ENCODE measurements at regions not wholly inside any gene's neighbourhood (a gene's known extent, or its start where the extent isn't known, plus 50 kb on each side); places are given as distances from the start of the nearest gene placed in this dataset.

GRCh38 chr7:142414915-142415314, 157.1 kb upstream of the PRSS58 start:
- no peak overlapping the region for H3K4me3 ChIP-seq (ENCODE audit: low read depth in 1 of 2, low read length in 1 of 2)
- TF ChIP-seq, protein P1, sequence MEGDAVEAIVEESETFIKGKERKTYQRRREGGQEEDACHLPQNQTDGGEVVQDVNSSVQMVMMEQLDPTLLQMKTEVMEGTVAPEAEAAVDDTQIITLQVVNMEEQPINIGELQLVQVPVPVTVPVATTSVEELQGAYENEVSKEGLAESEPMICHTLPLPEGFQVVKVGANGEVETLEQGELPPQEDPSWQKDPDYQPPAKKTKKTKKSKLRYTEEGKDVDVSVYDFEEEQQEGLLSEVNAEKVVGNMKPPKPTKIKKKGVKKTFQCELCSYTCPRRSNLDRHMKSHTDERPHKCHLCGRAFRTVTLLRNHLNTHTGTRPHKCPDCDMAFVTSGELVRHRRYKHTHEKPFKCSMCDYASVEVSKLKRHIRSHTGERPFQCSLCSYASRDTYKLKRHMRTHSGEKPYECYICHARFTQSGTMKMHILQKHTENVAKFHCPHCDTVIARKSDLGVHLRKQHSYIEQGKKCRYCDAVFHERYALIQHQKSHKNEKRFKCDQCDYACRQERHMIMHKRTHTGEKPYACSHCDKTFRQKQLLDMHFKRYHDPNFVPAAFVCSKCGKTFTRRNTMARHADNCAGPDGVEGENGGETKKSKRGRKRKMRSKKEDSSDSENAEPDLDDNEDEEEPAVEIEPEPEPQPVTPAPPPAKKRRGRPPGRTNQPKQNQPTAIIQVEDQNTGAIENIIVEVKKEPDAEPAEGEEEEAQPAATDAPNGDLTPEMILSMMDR (IDR thresholded peaks at IDR 0.05), result no peak
- no peaks in the 10 kb centered on the region for H3K36me3 ChIP-seq
- peaks cover 0 to 3% of the 10 kb centered on the region in 2 experiments for H3K4me1 ChIP-seq (ENCODE audit: control insufficient read depth in 1 of 2, insufficient read depth in 1 of 2, low read depth in 1 of 2, low read length in 1 of 2)
- no peak overlapping the region for H3K27ac ChIP-seq
- H3K9me3 ChIP-seq, result no peaks in the 10 kb centered on the region
- H3K27me3 ChIP-seq, result no peaks in the 10 kb centered on the region

DNA sequence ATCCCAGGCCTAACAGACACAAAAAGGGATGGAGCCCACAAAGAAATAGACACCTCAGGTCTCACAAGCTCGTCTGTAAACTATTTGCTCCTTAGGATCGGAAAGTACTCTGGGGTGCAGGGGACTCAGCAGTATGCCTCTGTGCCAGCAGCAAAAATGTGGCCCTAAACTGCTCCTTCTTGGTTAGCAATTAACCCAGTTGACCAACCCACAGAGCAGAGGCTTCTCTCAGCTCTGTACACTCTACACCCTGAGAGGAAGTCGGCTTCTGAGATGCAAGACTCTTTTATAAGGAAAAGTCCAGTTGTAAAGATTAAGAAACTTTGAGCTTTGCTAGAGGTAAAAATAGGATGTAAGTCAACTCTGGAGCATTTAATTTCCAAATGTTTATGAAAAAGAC, 156.3 kb upstream of the PRSS58 start:
- TF ChIP-seq, protein P1 (IDR thresholded peaks at IDR 0.05), result no peak
- no peaks in the 10 kb centered on the region for H3K9me3 ChIP-seq
- no peak overlapping the region for H3K4me3 ChIP-seq (ENCODE audit: low read depth in 1 of 2, low read length in 1 of 2)
- peaks cover 0 to 3% of the 10 kb centered on the region in 2 experiments for H3K4me1 ChIP-seq (ENCODE audit: control insufficient read depth in 1 of 2, insufficient read depth in 1 of 2, low read depth in 1 of 2, low read length in 1 of 2)
- no peaks in the 10 kb centered on the region for H3K36me3 ChIP-seq
- no peak overlapping the region for H3K27ac ChIP-seq
- no peaks in the 10 kb centered on the region for H3K27me3 ChIP-seq

- no peak overlapping the region for H3K27ac ChIP-seq
- no peaks in the 10 kb centered on the region for H3K36me3 ChIP-seq
- no peak overlapping the region for H3K4me3 ChIP-seq (ENCODE audit: low read depth in 1 of 2, low read length in 1 of 2)
- TF ChIP-seq, protein P1 (IDR thresholded peaks at IDR 0.05), result no peak
- H3K9me3 ChIP-seq, result no peaks in the 10 kb centered on the region
- peaks cover 0 to 3% of the 10 kb centered on the region in 2 experiments for H3K4me1 ChIP-seq (ENCODE audit: control insufficient read depth in 1 of 2, insufficient read depth in 1 of 2, low read depth in 1 of 2, low read length in 1 of 2)
- no peaks in the 10 kb centered on the region for H3K27me3 ChIP-seq
These were observed 155.6 kb upstream of the PRSS58 start for GRCh38 chr7:142413280-142414000.

- Histone ChIP-seq H3K27me3 (no peaks in the 10 kb centered on the region), H3K9me3 (no peaks in the 10 kb centered on the region), H3K4me1 (ENCODE audit: control insufficient read depth in 1 of 2, insufficient read depth in 1 of 2, low read depth in 1 of 2, low read length in 1 of 2) (no peaks in the 10 kb centered on the region), H3K36me3 (no peaks in the 10 kb centered on the region), H3K4me3 (ENCODE audit: low read depth in 1 of 2, low read length in 1 of 2) (no peak overlapping the region), H3K27ac (no peak overlapping the region)
- TF ChIP-seq, protein P1 (IDR thresholded peaks at IDR 0.05), result peak; percentile 60
These were observed 154.8 kb upstream of the PRSS58 start for GRCh38 chr7:142412551-142413193.

GRCh38 chr7:142409471-142409870, 151.6 kb upstream of the PRSS58 start:
- H3K27ac ChIP-seq, result no peak overlapping the region
- TF ChIP-seq, protein P1 (IDR thresholded peaks at IDR 0.05), result no peak

More at GRCh38 chr7:142409471-142409870, 151.6 kb upstream of the PRSS58 start:
- Histone ChIP-seq H3K27me3 (no peaks in the 10 kb centered on the region), H3K4me1 (ENCODE audit: control insufficient read depth in 1 of 2, insufficient read depth in 1 of 2, low read depth in 1 of 2, low read length in 1 of 2) (no peaks in the 10 kb centered on the region), H3K36me3 (no peaks in the 10 kb centered on the region), H3K4me3 (ENCODE audit: low read depth in 1 of 2, low read length in 1 of 2) (no peak overlapping the region), H3K9me3 (no peaks in the 10 kb centered on the region)

All from neutrophil (primary cell).